ENCODE measurements at regions not wholly inside any gene's neighbourhood (a gene's known extent, or its start where the extent isn't known, plus 50 kb on each side); places are given as distances from the start of the nearest gene placed in this dataset.

- no peak for DNase-seq
Measured at GRCh38 chr4:1542516-1543320, 136.5 kb upstream of the NKX1-1 start.

GRCh38 chr4:1542226-1542490, 135.9 kb upstream of the NKX1-1 start:
- DNase-seq: no peak

- no peak for DNase-seq
Measured at GRCh38 chr4:1541449-1542225, 135.4 kb upstream of the NKX1-1 start.

GRCh38 chr4:1540601-1541375, 134.5 kb upstream of the NKX1-1 start:
- no peak for DNase-seq

- DNase-seq: no peak
Measured at GRCh38 chr4:1539859-1540600, 133.8 kb upstream of the NKX1-1 start.

GRCh38 chr4:1538941-1539772, 132.9 kb upstream of the NKX1-1 start:
- no peak for DNase-seq

GRCh38 chr4:1538096-1538410, 131.8 kb upstream of the NKX1-1 start:
- no peak for DNase-seq

- no peak for DNase-seq
Measured at GRCh38 chr4:1537410-1538095, 131.3 kb upstream of the NKX1-1 start.

GRCh38 chr4:1536579-1537409, 130.6 kb upstream of the NKX1-1 start:
- DNase-seq: no peak

GRCh38 chr4:1535926-1536578, 129.8 kb upstream of the NKX1-1 start:
- no peak for DNase-seq

- DNase-seq: no peak
Measured at GRCh38 chr4:1534876-1535526, 128.8 kb upstream of the NKX1-1 start.

- no peak for DNase-seq
Measured at GRCh38 chr4:1534095-1534872, 128.0 kb upstream of the NKX1-1 start.

- DNase-seq: no peak
Measured at GRCh38 chr4:1533501-1534064, 127.3 kb upstream of the NKX1-1 start.

- DNase-seq: no peak
Measured at GRCh38 chr4:1532549-1533395, 126.5 kb upstream of the NKX1-1 start.

GRCh38 chr4:1531683-1532548, 125.7 kb upstream of the NKX1-1 start:
- no peak for DNase-seq

GRCh38 chr4:1530356-1530755, 124.1 kb upstream of the NKX1-1 start:
- DNase-seq: no peak

Data from skin of body (tissue), 1 donor.